WTC11 (cell line): ENCODE measurements at regions not wholly inside any gene's neighbourhood (a gene's known extent, or its start where the extent isn't known, plus 50 kb on each side); places are given as distances from the start of the nearest gene placed in this dataset.

Experiments used
- ATAC-seq: fragments of 200-7000 bp; cut with Tn5 transposase; 2 replicates; pipeline ENCODE4 v1.10.0; 2021; ENCODE audit warnings: mild to moderate bottlenecking, moderate library complexity
- CTCF ChIA-PET: fragments of 300-600 bp; sonication (Branson Sonifier 250); formaldehyde crosslinking; loops from one replicate; lab custom pipeline; 2021; ENCODE audit warnings: antibody characterized with exemption; lab: Charles Lee
- POLR2A ChIA-PET: fragments of 350-600 bp; sonication (Branson Sonifier 250); formaldehyde crosslinking; loops from one replicate; lab custom pipeline; 2021; ENCODE audit warnings: antibody characterized with exemption; lab: Charles Lee
- DNase-seq: peaks from one replicate; pipeline ENCODE4 v3.0.0; 2021; ENCODE audit warnings: low spot score
- H3K27ac Mint-ChIP-seq: 2 replicates; pipeline ENCODE4 v1.8.0; 2021; ENCODE audit warnings: mixed read lengths
- H3K27me3 Mint-ChIP-seq: 2 replicates; pipeline ENCODE4 v1.8.0; 2021; ENCODE audit warnings: low read depth, mild to moderate bottlenecking, moderate library complexity, mixed read lengths
- H3K36me3 Mint-ChIP-seq: 2 replicates; pipeline ENCODE4 v1.8.0; 2021; ENCODE audit warnings: mixed read lengths
- H3K4me1 Mint-ChIP-seq: 2 replicates; pipeline ENCODE4 v1.8.0; 2022; ENCODE audit warnings: mixed read lengths
- H3K4me3 Mint-ChIP-seq: 2 replicates; pipeline ENCODE4 v1.8.0; 2021; ENCODE audit warnings: mild to moderate bottlenecking, moderate library complexity, mixed read lengths
- H3K9me3 Mint-ChIP-seq: 2 replicates; pipeline ENCODE4 v1.8.0; 2021; ENCODE audit warnings: mixed read lengths
- CBFB ChIP-seq: sonication (generic); formaldehyde crosslinking; IDR thresholded peaks from 2 replicates; pipeline ENCODE4 v1.8.1; 2022; ENCODE audit warnings: mild to moderate bottlenecking, low read depth, missing genetic modification reagents
- CREB1 ChIP-seq: sonication (generic); formaldehyde crosslinking; IDR thresholded peaks from 2 replicates; pipeline ENCODE4 v1.8.0; 2023; ENCODE audit warnings: mild to moderate bottlenecking, missing genetic modification reagents
- ELF4 ChIP-seq: sonication (generic); formaldehyde crosslinking; IDR thresholded peaks from 2 replicates; pipeline ENCODE4 v1.8.1; 2022; ENCODE audit warnings: low read depth, mild to moderate bottlenecking, moderate library complexity, missing genetic modification reagents
- EMX1 ChIP-seq: fragments of 250-450 bp; sonication (Bioruptor Pico); IDR thresholded peaks from 2 replicates; pipeline ENCODE4 v1.8.0; 2021; ENCODE audit warnings: mild to moderate bottlenecking
- FOXK1 ChIP-seq: sonication (generic); formaldehyde crosslinking; IDR thresholded peaks from 2 replicates; pipeline ENCODE4 v1.8.0; 2022; ENCODE audit warnings: mild to moderate bottlenecking, moderate library complexity, missing genetic modification reagents
- FOXP1 ChIP-seq: sonication (generic); formaldehyde crosslinking; IDR thresholded peaks from 2 replicates; pipeline ENCODE4 v1.8.0; 2022; ENCODE audit warnings: missing genetic modification reagents, mild to moderate bottlenecking, moderate library complexity, borderline replicate concordance
- KAT7 ChIP-seq: sonication (generic); formaldehyde crosslinking; IDR thresholded peaks from 2 replicates; pipeline ENCODE4 v1.8.1; 2023; ENCODE audit warnings: missing genetic modification reagents, mild to moderate bottlenecking, borderline replicate concordance
- NFE2L1 ChIP-seq: sonication (generic); formaldehyde crosslinking; IDR thresholded peaks from 2 replicates; pipeline ENCODE4 v1.8.1; 2023; ENCODE audit warnings: missing genetic modification reagents
- NR1H2 ChIP-seq: sonication (generic); formaldehyde crosslinking; IDR thresholded peaks from 2 replicates; pipeline ENCODE4 v1.9.0; 2021; ENCODE audit warnings: mild to moderate bottlenecking, moderate library complexity, missing genetic modification reagents
- NR2C2 ChIP-seq: sonication (generic); formaldehyde crosslinking; IDR thresholded peaks from 2 replicates; pipeline ENCODE4 v1.8.0; 2022; ENCODE audit warnings: mild to moderate bottlenecking, missing genetic modification reagents
- OVOL2 ChIP-seq: fragments of 250-450 bp; sonication (Bioruptor Pico); IDR thresholded peaks from 2 replicates; pipeline ENCODE4 v1.9.0; 2021; ENCODE audit warnings: mild to moderate bottlenecking, borderline replicate concordance
- RELA ChIP-seq: sonication (generic); formaldehyde crosslinking; IDR thresholded peaks from 2 replicates; pipeline ENCODE4 v1.8.1; 2022; ENCODE audit warnings: missing genetic modification reagents, mild to moderate bottlenecking, borderline replicate concordance
- TCF7 ChIP-seq: sonication (generic); formaldehyde crosslinking; IDR thresholded peaks from 2 replicates; pipeline ENCODE4 v1.8.0; 2022; ENCODE audit warnings: mild to moderate bottlenecking, low read depth, missing genetic modification reagents, moderate library complexity
- TEAD4 ChIP-seq: sonication (generic); formaldehyde crosslinking; IDR thresholded peaks from 2 replicates; pipeline ENCODE4 v1.8.0; 2022; ENCODE audit warnings: mild to moderate bottlenecking, missing genetic modification reagents
- ZBTB21 ChIP-seq: sonication (generic); formaldehyde crosslinking; IDR thresholded peaks from 2 replicates; pipeline ENCODE4 v1.8.1; 2023; ENCODE audit warnings: mild to moderate bottlenecking, missing genetic modification reagents, borderline replicate concordance
- ZNF121 ChIP-seq: sonication (generic); formaldehyde crosslinking; IDR thresholded peaks from 2 replicates; pipeline ENCODE4 v1.8.0; 2023; ENCODE audit warnings: missing genetic modification reagents
- ZNF138 ChIP-seq: sonication (generic); formaldehyde crosslinking; conservative IDR thresholded peaks from 2 replicates; pipeline ENCODE4 v1.8.1; 2022; ENCODE audit warnings: mild to moderate bottlenecking, moderate library complexity, missing genetic modification reagents
- ZNF263 ChIP-seq: sonication (generic); formaldehyde crosslinking; IDR thresholded peaks from 2 replicates; pipeline ENCODE4 v1.8.1; 2022; ENCODE audit warnings: low read depth, mild to moderate bottlenecking, moderate library complexity, missing genetic modification reagents
- ZNF317 ChIP-seq: sonication (generic); formaldehyde crosslinking; IDR thresholded peaks from 2 replicates; pipeline ENCODE4 v1.8.1; 2023; ENCODE audit warnings: low read depth, mild to moderate bottlenecking, moderate library complexity, missing genetic modification reagents, borderline replicate concordance
- ZNF416 ChIP-seq: fragments of 250-450 bp; sonication (Bioruptor Pico); IDR thresholded peaks from 2 replicates; pipeline ENCODE4 v1.9.0; 2021; ENCODE audit warnings: mild to moderate bottlenecking, inconsistent platforms
- ZNF671 ChIP-seq: fragments of 250-450 bp; sonication (Bioruptor Pico); IDR thresholded peaks from 2 replicates; pipeline ENCODE4 v1.8.0; 2021; ENCODE audit warnings: mild to moderate bottlenecking
- TF ChIP-seq, protein P1 (sequence below): sonication (generic); formaldehyde crosslinking; IDR thresholded peaks from 2 replicates; pipeline ENCODE4 v1.8.1; 2023; ENCODE audit warnings: mild to moderate bottlenecking, moderate library complexity, missing genetic modification reagents
- TF ChIP-seq, protein P2 (sequence below): sonication (generic); formaldehyde crosslinking; conservative IDR thresholded peaks from 2 replicates; pipeline ENCODE4 v1.8.1; 2023; ENCODE audit warnings: mild to moderate bottlenecking, low read depth, missing genetic modification reagents, moderate library complexity
- TF ChIP-seq, protein P3 (sequence below): sonication (generic); formaldehyde crosslinking; IDR thresholded peaks from 2 replicates; pipeline ENCODE4 v1.8.1; 2022; ENCODE audit warnings: mild to moderate bottlenecking, moderate library complexity, missing genetic modification reagents
- TF ChIP-seq, protein P4 (sequence below): sonication (generic); formaldehyde crosslinking; IDR thresholded peaks from 2 replicates; pipeline ENCODE4 v1.8.0; 2022; ENCODE audit warnings: mild to moderate bottlenecking, missing genetic modification reagents
- TF ChIP-seq, protein P5 (sequence below): sonication (generic); formaldehyde crosslinking; conservative IDR thresholded peaks from 2 replicates; pipeline ENCODE4 v1.8.1; 2022; ENCODE audit warnings: mild to moderate bottlenecking, missing genetic modification reagents
- TF ChIP-seq, protein P6 (sequence below): sonication (generic); formaldehyde crosslinking; IDR thresholded peaks from 2 replicates; pipeline ENCODE4 v1.8.1; 2023; ENCODE audit warnings: mild to moderate bottlenecking, missing genetic modification reagents, moderate library complexity
- TF ChIP-seq, protein P7 (sequence below): fragments of 250-450 bp; sonication (Bioruptor Pico); IDR thresholded peaks from 2 replicates; pipeline ENCODE4 v1.9.0; 2021; ENCODE audit warnings: mild to moderate bottlenecking

DNA sequence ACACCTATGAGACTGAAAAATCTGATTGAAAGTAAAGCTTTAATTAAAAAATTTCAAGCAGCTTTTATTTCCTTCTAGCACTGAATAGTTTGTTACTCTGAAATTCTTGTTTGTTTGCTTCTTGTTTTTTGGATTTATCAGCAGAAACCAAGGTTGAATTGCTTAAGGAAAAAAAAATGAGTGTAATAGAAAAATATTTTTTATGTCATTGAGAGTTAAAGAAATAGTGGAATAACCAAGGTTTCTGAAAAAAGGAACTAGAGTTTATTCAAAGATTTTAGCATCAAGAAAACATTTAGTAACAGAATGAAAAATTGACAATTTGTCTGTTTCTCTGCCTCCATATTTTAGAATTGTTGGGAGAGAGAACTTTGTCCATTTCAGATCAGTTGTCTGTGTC, 1852.2 kb downstream of the PCDH7 start:
- no peaks in the 10 kb centered on the region for H3K36me3 Mint-ChIP-seq
- H3K4me1 Mint-ChIP-seq: peaks cover 6% of the 10 kb centered on the region
- no peaks in the 10 kb centered on the region for H3K27me3 Mint-ChIP-seq
- POLR2A ChIA-PET: no interaction called here
- no peak overlapping the region for H3K27ac Mint-ChIP-seq
- CTCF ChIA-PET: interaction anchor here (0.5 kb wide), 1 partner anchor 19 kb away, joined by 3 read pairs; no protein-coding TSS in a partner anchor
- DNase-seq (no peak), ATAC-seq (no peak)
- no peaks in the 10 kb centered on the region for H3K9me3 Mint-ChIP-seq
- no peak overlapping the region for H3K4me3 Mint-ChIP-seq
- TF ChIP-seq EMX1 (CRISPR knock-in tag): no peak
- no peak for TF ChIP-seq NFE2L1 (CRISPR knock-in tag)
- no peak for TF ChIP-seq CBFB
- no peak for TF ChIP-seq ZNF416
- TF ChIP-seq, protein P1, sequence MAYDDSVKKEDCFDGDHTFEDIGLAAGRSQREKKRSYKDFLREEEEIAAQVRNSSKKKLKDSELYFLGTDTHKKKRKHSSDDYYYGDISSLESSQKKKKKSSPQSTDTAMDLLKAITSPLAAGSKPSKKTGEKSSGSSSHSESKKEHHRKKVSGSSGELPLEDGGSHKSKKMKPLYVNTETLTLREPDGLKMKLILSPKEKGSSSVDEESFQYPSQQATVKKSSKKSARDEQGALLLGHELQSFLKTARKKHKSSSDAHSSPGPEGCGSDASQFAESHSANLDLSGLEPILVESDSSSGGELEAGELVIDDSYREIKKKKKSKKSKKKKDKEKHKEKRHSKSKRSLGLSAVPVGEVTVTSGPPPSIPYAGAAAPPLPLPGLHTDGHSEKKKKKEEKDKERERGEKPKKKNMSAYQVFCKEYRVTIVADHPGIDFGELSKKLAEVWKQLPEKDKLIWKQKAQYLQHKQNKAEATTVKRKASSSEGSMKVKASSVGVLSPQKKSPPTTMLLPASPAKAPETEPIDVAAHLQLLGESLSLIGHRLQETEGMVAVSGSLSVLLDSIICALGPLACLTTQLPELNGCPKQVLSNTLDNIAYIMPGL (CRISPR knock-in tag): no peak
- TF ChIP-seq, protein P2, sequence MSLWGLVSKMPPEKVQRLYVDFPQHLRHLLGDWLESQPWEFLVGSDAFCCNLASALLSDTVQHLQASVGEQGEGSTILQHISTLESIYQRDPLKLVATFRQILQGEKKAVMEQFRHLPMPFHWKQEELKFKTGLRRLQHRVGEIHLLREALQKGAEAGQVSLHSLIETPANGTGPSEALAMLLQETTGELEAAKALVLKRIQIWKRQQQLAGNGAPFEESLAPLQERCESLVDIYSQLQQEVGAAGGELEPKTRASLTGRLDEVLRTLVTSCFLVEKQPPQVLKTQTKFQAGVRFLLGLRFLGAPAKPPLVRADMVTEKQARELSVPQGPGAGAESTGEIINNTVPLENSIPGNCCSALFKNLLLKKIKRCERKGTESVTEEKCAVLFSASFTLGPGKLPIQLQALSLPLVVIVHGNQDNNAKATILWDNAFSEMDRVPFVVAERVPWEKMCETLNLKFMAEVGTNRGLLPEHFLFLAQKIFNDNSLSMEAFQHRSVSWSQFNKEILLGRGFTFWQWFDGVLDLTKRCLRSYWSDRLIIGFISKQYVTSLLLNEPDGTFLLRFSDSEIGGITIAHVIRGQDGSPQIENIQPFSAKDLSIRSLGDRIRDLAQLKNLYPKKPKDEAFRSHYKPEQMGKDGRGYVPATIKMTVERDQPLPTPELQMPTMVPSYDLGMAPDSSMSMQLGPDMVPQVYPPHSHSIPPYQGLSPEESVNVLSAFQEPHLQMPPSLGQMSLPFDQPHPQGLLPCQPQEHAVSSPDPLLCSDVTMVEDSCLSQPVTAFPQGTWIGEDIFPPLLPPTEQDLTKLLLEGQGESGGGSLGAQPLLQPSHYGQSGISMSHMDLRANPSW (CRISPR knock-in tag): no peak
- TF ChIP-seq, protein P3, sequence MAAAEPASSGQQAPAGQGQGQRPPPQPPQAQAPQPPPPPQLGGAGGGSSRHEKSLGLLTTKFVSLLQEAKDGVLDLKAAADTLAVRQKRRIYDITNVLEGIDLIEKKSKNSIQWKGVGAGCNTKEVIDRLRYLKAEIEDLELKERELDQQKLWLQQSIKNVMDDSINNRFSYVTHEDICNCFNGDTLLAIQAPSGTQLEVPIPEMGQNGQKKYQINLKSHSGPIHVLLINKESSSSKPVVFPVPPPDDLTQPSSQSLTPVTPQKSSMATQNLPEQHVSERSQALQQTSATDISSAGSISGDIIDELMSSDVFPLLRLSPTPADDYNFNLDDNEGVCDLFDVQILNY: no peak
- TF ChIP-seq, protein P4, sequence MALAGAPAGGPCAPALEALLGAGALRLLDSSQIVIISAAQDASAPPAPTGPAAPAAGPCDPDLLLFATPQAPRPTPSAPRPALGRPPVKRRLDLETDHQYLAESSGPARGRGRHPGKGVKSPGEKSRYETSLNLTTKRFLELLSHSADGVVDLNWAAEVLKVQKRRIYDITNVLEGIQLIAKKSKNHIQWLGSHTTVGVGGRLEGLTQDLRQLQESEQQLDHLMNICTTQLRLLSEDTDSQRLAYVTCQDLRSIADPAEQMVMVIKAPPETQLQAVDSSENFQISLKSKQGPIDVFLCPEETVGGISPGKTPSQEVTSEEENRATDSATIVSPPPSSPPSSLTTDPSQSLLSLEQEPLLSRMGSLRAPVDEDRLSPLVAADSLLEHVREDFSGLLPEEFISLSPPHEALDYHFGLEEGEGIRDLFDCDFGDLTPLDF (CRISPR knock-in tag): no peak
- no peak for TF ChIP-seq NR1H2
- TF ChIP-seq FOXP1 (CRISPR knock-in tag): no peak
- no peak for TF ChIP-seq ZNF121 (CRISPR knock-in tag)
- no peak for TF ChIP-seq FOXK1 (CRISPR knock-in tag)
- TF ChIP-seq, all 79 proteins: peak for 0

DNA sequence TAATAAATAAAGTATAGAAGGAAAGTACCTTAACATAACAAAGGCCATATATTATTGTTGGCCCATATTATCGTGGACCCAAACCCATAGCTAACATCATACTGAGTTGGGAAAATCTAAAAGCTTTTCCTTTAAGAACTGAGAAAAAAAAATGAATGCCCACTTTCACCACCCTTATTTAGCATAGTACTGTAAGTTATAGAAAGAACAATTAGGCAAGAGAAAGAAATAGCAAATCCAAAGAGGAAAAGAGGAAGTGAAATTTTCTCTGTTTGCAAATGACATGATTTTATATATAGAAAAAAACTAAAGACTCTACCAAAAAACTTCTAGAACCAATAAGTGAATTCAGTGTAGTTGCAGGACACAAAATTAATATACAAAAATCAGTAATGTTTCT, 1854.6 kb downstream of the PCDH7 start:
- Mint-ChIP-seq H3K27me3 (no peaks in the 10 kb centered on the region), H3K9me3 (no peaks in the 10 kb centered on the region), H3K4me1 (peaks cover 6% of the 10 kb centered on the region), H3K27ac (no peak overlapping the region), H3K4me3 (no peak overlapping the region), H3K36me3 (no peaks in the 10 kb centered on the region)
- TF ChIP-seq ZNF671 (CRISPR knock-in tag): no peak
- no peak for TF ChIP-seq RELA
- TF ChIP-seq, protein P5, sequence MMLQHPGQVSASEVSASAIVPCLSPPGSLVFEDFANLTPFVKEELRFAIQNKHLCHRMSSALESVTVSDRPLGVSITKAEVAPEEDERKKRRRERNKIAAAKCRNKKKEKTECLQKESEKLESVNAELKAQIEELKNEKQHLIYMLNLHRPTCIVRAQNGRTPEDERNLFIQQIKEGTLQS: no peak
- TF ChIP-seq, protein P6, sequence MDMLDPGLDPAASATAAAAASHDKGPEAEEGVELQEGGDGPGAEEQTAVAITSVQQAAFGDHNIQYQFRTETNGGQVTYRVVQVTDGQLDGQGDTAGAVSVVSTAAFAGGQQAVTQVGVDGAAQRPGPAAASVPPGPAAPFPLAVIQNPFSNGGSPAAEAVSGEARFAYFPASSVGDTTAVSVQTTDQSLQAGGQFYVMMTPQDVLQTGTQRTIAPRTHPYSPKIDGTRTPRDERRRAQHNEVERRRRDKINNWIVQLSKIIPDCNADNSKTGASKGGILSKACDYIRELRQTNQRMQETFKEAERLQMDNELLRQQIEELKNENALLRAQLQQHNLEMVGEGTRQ (CRISPR knock-in tag): no peak
- no peak for TF ChIP-seq TEAD4 (CRISPR knock-in tag)
- ATAC-seq (no peak), DNase-seq (no peak)
- ChIA-PET CTCF (no interaction called here), POLR2A (no interaction called here)

DNA sequence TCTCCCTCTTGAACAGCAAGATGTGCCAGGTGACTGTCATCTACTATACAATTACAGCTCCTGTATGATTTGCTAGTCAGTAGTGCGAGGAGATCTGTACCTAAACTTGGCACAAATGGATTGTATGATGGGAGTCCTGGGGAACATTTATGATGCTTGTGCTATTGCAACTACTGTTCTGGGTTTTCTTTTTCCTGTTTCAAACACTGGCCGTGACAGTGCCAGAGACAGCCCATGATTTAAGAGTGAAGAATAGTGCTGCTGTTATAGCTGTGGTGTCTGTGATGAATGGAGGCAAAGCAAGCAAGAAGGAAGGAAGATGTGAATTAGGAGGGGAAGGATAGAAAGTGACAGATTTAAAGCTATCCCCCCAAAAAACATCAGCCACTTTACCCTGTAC, 1868.9 kb downstream of the PCDH7 start:
- DNase-seq: no peak
- POLR2A ChIA-PET: no interaction called here
- Mint-ChIP-seq H3K27ac (no peak overlapping the region), H3K4me3 (no peak overlapping the region), H3K36me3 (peaks cover 4% of the 10 kb centered on the region), H3K9me3 (peaks cover 16% of the 10 kb centered on the region), H3K4me1 (peaks cover 14% of the 10 kb centered on the region), H3K27me3 (no peaks in the 10 kb centered on the region)
- CTCF ChIA-PET: no interaction called here
- ATAC-seq: no peak
- TF ChIP-seq KAT7: no peak
- TF ChIP-seq ZBTB21 (CRISPR knock-in tag): no peak
- TF ChIP-seq TEAD4 (CRISPR knock-in tag): no peak
- TF ChIP-seq CREB1 (CRISPR knock-in tag): no peak
- no peak for TF ChIP-seq ZNF138 (CRISPR knock-in tag)
- TF ChIP-seq NR2C2 (CRISPR knock-in tag): no peak
- TF ChIP-seq ZNF317: no peak
- no peak for TF ChIP-seq ZNF263 (CRISPR knock-in tag)
- TF ChIP-seq OVOL2 (CRISPR knock-in tag): no peak
- TF ChIP-seq FOXP1 (CRISPR knock-in tag): no peak
- no peak for TF ChIP-seq ELF4
- no peak for TF ChIP-seq EMX1 (CRISPR knock-in tag)
- TF ChIP-seq TCF7 (CRISPR knock-in tag): no peak
- TF ChIP-seq, protein P7, sequence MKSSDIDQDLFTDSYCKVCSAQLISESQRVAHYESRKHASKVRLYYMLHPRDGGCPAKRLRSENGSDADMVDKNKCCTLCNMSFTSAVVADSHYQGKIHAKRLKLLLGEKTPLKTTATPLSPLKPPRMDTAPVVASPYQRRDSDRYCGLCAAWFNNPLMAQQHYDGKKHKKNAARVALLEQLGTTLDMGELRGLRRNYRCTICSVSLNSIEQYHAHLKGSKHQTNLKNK (CRISPR knock-in tag): no peak
